A204.1 (cell line): ENCODE measurements at regions not wholly inside any gene's neighbourhood (a gene's known extent, or its start where the extent isn't known, plus 50 kb on each side); places are given as distances from the start of the nearest gene placed in this dataset.
"Not testable (repeated sequence)": the region's sequence is repeated elsewhere in the genome, so short reads cannot be mapped to it uniquely, and the experiment has no call there.

ENCODE experiments used
- FAIRE-seq: peaks from 2 replicates; lab custom pipeline; 2012; peaks lifted over from hg19 to GRCh38; lab: Jason Lieb, UNC

- FAIRE-seq: no peak
Observed at GRCh38 chr18:78421392-78421791, 558.2 kb upstream of the SALL3 start.

DNA sequence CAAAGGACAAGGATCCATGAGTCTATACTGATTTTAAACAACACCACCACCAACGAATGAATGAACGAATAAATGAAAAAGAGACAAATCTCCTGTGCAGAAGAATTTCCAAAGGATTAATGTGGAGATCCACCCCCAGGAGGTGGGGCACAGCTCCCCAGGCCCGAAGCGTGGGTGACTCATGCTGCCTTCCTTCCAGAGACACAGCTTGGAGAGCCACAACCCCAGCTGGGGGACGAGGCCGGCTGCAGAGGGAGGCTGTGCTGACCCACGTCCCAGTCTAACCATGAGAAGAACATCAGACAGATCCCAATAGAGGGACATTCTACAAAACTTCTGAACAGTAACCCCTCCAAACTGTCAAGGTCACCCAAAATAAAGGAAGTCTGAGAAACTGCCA is 557.3 kb upstream of the SALL3 start:
- no peak for FAIRE-seq

DNA sequence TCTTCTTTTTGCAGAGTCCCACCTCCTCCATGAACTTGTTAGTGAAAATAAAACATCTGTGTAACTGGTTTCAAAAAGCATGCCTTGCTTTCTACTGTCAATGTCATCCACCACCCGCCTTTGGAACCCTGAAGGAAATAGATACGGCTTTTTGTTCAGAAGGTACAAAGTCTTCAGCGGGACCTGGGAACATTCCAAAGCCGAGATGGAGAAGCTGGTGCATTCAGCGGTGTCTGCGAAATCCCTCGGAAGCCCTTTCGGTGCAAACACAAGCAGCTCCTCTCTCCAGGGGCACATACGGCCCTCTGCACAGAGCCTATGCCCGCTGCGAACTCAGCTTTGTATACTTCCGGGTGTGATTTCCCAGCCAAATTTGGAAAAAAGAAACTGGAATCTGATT is 555.8 kb upstream of the SALL3 start:
- no peak for FAIRE-seq

- no peak for FAIRE-seq
Observed at GRCh38 chr18:78424403-78425018, 555.1 kb upstream of the SALL3 start.

GRCh38 chr18:78425019-78425412 is 554.6 kb upstream of the SALL3 start:
- FAIRE-seq: no peak

GRCh38 chr18:78427081-78427480 is 552.5 kb upstream of the SALL3 start:
- no peak for FAIRE-seq

GRCh38 chr18:78429127-78430108 is 550.2 kb upstream of the SALL3 start:
- FAIRE-seq: no peak

- no peak for FAIRE-seq
Observed at GRCh38 chr18:78430131-78430758, 549.4 kb upstream of the SALL3 start.

DNA sequence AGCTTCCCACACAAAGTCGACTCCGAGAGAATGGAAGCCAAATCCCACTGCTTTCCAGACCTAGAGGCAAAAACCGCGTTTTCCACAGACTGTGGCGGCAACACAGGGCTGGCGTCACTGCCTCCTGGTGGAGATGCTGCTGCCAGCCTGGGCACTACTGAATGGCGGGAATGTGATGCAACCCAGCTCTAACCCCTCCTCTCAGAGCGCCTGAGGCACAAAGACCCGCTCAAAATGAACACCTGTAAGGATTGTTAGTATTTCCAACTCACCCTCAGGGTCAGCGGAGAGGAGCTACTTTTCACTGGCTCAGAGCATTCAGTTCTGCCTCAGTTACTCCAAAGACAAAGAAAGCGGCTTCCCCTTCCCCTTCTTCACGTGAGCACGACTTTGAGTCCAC is 548.0 kb upstream of the SALL3 start:
- FAIRE-seq: no peak

- FAIRE-seq: no peak
Observed at GRCh38 chr18:78433562-78433961, 546.1 kb upstream of the SALL3 start.

GRCh38 chr18:78436110-78436509 is 543.5 kb upstream of the SALL3 start:
- FAIRE-seq: no peak

- not testable (repeated sequence) for FAIRE-seq
Observed at GRCh38 chr18:78438235-78438634, 541.4 kb upstream of the SALL3 start.

- FAIRE-seq: no peak
Observed at GRCh38 chr18:78445880-78446279, 533.7 kb upstream of the SALL3 start.

DNA sequence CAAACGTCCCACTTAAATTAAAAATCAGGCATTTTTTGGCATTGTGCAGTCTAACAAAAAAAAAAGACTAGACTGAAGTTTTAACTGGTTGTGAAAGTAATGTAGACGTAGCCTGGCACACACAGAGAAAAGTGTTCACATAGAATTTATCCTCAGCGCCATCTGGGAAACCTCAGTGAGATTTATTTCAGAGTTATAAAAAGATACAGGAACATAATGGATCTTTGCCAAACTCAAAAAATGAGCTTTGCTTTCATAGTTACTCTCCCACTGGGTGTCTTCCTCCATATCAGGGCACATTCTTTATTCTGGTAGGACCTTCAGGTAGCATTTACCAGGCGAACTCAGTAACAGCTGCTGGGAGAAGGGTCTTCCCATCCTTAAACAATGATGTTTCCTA is 532.4 kb upstream of the SALL3 start:
- FAIRE-seq: no peak

- no peak for FAIRE-seq
Observed at GRCh38 chr18:78448106-78448505, 531.5 kb upstream of the SALL3 start.

GRCh38 chr18:78448591-78448990 is 531.0 kb upstream of the SALL3 start:
- FAIRE-seq: no peak

DNA sequence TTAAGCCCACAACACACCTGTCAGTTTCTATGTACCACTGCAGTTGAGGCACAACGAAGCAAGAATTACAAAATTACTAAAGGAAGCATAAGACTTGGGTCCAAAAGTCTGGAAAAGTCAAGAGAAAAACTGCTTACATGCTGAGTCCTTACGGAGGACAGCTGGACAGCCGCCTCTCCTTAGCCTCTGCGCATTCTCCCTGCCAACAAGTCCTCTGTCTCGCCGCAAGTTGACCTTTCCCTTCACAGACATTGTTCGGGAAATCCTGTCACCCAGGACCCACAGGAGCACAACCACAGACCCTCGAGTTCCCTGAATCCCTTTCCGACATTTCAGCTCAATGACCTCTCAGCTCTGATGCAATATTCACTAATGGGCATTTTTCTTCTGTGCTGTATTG is 525.4 kb upstream of the SALL3 start:
- no peak for FAIRE-seq

GRCh38 chr18:78455386-78455785 is 524.2 kb upstream of the SALL3 start:
- FAIRE-seq: no peak

DNA sequence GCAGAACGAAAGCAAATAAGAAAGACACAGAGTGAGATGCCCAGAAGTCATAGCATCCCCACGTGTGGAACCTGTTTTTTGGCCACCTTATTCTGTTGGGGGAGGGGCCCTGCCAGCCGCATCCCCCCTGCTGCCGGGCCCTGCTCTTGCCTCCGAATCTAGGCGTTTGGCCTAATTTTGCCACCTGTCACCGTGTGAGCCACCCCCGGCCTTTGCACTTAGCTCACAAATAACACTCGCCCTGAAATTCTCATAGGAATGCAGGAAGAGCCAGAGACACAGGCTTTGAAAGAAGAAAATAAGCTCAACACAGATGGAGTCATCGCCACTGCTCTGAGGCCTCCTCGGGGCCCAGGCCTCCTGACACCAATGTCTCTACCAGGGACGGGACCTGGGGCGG is 522.6 kb upstream of the SALL3 start:
- FAIRE-seq: no peak

- FAIRE-seq: no peak
Observed at GRCh38 chr18:78457731-78458130, 521.9 kb upstream of the SALL3 start.

DNA sequence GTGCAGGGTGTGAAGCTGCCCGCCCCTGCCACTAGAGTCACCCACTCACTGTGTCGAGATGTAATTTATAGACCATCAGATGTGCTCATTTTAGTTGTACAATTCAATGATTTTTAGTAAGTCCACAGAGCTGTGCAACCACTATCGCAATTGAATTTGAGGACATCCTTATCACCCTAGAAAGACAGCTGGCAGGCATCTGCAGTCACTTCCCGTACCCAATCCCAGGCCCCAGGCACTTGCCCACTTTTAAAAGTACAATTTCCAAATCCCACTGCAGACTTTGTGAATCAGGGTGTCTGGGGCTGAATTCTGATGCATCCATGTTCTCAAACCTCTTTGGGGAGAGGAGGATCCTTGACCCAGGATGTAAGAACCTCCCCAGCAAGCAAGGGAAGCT is 521.3 kb upstream of the SALL3 start:
- FAIRE-seq: no peak

DNA sequence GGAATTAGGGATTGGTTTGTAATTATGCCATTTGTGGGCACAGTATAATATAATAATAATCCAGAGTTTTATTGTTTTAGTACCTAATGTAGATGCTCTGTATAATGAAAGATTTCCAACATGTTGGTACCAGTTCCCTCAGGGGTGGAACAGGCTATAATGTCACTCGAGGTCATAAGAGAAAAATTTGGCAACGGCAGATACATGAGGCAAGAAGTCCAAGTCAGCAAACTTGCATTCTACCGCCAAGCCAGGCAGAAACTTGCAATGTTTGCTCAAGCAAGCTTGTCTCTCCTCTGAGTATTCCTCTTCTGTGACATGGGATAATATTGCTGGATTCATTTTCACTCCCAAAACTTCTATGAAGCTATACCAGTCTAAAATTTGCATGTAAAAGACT is 520.0 kb upstream of the SALL3 start:
- no peak for FAIRE-seq

- FAIRE-seq: no peak
Observed at GRCh38 chr18:78460558-78460957, 519.1 kb upstream of the SALL3 start.
